T-helper 17 cell (primary cell): ENCODE measurements at regions not wholly inside any gene's neighbourhood (a gene's known extent, or its start where the extent isn't known, plus 50 kb on each side); places are given as distances from the start of the nearest gene placed in this dataset.

Source experiments
- ATAC-seq: fragments of 150-1000 bp; cut with Tn5 transposase; 2 replicates; pipeline ENCODE4 v1.10.0; 2021; ENCODE audit warnings: mild to moderate bottlenecking, moderate library complexity
- DNase-seq, 3 donors: peaks; one replicate each; pipeline versions ENCODE4 v3.0.0 to v3.0.0-alpha.2; 2020 to 2021
- H3K9me3 ChIP-seq: one replicate; pipeline ENCODE4 v1.7.0; 2013; ENCODE audit warnings: low read length, mild to moderate bottlenecking; ENCODE audit not compliant: control insufficient read depth, poor library complexity, severe bottlenecking
- H3K27ac Mint-ChIP-seq: one replicate; pipeline ENCODE4 v1.8.0; 2022; ENCODE audit warnings: mild to moderate bottlenecking, moderate library complexity, mixed read lengths
- H3K27me3 Mint-ChIP-seq: one replicate; pipeline ENCODE4 v1.8.0; 2022; ENCODE audit warnings: mixed read lengths
- H3K36me3 Mint-ChIP-seq: one replicate; pipeline ENCODE4 v1.8.0; 2022; ENCODE audit warnings: low read depth, mixed read lengths
- H3K4me1 Mint-ChIP-seq: one replicate; pipeline ENCODE4 v1.8.0; 2022; ENCODE audit warnings: mild to moderate bottlenecking, mixed read lengths
- H3K4me3 Mint-ChIP-seq: one replicate; pipeline ENCODE4 v1.8.0; 2022; ENCODE audit warnings: mild to moderate bottlenecking, moderate library complexity, mixed read lengths

DNA sequence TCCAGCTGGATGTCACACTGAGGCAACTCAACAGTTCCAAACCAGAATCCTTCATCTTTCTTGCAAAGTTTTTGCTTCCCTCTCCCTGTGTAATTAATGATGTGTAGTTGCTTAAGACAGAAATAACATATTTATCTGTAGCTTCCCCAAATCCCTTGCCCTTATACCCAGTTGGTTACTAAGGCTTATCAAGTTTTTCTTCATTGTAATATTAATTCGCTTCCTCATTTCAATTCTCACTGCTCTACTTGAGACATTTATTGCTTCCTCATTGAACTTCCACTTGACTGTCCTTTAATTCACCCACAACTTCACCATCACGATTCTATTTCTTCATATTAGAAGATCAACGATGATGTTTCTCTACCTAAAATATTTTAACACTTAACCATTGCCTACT lies 386.6 kb upstream of the CPEB2 start:
- Mint-ChIP-seq H3K4me1 (no peaks in the 10 kb centered on the region), H3K27ac (no peak overlapping the region), H3K27me3 (no peaks in the 10 kb centered on the region), H3K36me3 (no peaks in the 10 kb centered on the region), H3K4me3 (no peak overlapping the region)
- H3K9me3 ChIP-seq, result no peaks in the 10 kb centered on the region
- ATAC-seq (no peak), DNase-seq (no peak)

DNA sequence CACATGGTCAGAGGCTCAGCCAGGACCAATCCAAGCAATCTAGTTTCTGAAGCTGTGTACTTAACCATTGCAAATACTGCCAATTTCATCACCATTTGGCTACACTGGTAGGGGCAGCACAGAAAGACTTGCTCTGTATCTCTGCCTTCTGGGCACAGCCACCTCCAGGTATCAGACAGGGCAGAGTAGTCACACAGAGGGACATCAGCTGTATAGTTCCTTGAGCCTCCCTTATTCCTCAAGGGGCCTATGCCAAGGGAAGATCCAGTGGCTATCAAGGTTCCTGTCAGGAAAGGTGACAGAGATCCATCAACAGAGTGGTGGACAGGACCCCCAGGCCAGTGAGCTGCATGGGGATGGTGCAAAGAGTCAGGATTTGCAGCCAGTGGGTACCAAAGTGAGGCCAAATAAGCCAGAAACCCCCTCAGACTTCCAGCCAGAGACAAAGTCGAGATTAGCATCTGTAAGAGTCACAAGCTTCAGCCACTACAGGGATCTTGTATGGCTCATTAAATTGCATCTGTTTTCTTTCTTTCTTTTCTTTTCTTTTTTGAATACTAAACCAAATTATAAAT lies 381.6 kb upstream of the CPEB2 start:
- no peaks in the 10 kb centered on the region for H3K9me3 ChIP-seq
- Mint-ChIP-seq H3K4me3 (no peak overlapping the region), H3K4me1 (no peaks in the 10 kb centered on the region), H3K36me3 (no peaks in the 10 kb centered on the region), H3K27me3 (no peaks in the 10 kb centered on the region), H3K27ac (no peak overlapping the region)
- ATAC-seq (no peak), DNase-seq (no peak)

DNA sequence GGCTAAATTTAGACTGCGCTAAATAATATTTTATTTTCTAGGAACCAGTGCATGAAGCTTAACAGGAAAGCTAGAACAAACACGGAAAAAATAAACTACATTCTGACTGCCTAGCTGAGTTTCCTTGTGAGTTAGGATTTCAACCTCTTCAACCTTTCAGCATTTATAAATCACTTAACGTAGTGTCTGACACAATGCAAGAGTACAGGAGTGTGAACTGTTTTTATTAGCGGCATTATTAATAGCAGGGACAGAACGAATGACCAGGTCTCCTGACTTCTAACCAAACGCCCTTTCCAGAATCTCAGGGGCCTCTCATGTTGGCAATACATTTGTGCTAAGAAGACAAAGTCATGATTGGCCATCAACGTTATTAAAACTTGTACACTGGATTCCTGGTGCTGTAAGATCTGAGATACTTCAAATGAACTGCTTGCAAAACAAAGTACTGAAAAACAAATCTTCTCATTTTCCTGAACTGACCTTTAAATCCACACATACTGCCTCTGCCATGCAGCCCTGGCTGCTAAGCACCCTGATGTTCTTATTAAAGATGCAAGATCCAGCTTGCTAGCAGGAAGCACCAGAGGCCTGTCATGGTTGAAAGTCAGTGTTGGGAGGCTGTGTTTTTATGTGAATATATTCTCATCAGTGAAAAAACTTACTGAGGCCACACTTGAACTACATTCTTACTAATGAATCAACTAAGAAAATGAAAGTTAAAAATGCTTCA lies 380.4 kb upstream of the CPEB2 start:
- Mint-ChIP-seq H3K4me1 (no peaks in the 10 kb centered on the region), H3K27me3 (no peaks in the 10 kb centered on the region), H3K36me3 (no peaks in the 10 kb centered on the region), H3K4me3 (no peak overlapping the region), H3K27ac (no peak overlapping the region)
- DNase-seq (no peak), ATAC-seq (no peak)
- no peaks in the 10 kb centered on the region for H3K9me3 ChIP-seq

DNA sequence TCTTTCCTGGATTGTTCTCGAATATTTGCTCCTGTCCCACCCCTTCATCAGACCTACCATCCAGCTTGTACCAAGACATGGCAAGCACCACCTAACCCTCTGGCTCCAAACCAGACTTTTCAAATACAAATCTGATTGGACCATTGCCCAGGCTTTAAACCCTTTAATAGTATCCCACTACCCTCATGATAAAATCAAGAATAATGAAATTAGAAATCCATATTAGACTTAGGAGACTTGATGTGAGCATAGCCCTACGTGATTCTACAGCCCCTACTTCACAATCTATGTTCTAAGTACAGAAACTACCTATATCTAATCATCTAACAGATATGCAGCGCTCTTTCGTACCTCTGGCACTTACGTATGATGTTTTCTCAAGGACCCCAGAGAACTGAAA lies 375.2 kb upstream of the CPEB2 start:
- no peaks in the 10 kb centered on the region for H3K4me1 Mint-ChIP-seq
- no peaks in the 10 kb centered on the region for H3K27me3 Mint-ChIP-seq
- H3K4me3 Mint-ChIP-seq, result no peak overlapping the region
- H3K9me3 ChIP-seq, result no peaks in the 10 kb centered on the region
- H3K36me3 Mint-ChIP-seq, result no peaks in the 10 kb centered on the region
- ATAC-seq (no peak), DNase-seq (no peak)
- H3K27ac Mint-ChIP-seq, result no peak overlapping the region

DNA sequence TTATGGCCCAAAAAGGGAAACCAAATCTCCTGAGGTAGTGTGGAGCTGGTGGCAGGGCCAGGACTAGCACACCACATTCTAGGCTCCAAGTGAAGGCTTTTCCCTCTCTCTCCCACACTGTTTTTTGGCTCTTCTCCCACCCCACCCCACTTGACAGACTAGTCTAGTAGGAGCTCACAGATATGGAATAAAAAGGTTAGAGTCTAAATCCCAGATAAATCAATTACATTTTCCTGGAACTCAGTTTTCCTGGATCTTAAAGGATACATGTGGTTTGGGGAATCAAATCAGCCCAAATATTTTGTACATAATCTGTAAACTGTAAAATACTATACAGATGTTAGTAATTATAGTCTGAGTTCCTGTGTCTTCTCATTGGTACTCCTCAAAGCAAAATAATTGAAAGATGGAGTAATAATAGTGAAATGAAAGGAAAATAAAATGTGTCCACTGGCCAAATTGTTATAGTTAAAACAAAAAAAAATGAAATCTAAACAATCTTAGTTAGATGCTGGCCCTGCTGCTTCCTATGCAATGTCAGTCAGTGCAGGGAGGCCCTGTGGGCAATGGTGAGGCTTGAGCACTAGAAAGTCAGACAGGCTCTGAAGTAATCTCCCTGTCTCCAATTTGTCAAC lies 370.4 kb upstream of the CPEB2 start:
- Mint-ChIP-seq H3K27ac (no peak overlapping the region), H3K4me3 (no peak overlapping the region), H3K36me3 (no peaks in the 10 kb centered on the region), H3K4me1 (no peaks in the 10 kb centered on the region), H3K27me3 (no peaks in the 10 kb centered on the region)
- H3K9me3 ChIP-seq, result no peaks in the 10 kb centered on the region
- no peak for DNase-seq
- no peak for ATAC-seq

DNA sequence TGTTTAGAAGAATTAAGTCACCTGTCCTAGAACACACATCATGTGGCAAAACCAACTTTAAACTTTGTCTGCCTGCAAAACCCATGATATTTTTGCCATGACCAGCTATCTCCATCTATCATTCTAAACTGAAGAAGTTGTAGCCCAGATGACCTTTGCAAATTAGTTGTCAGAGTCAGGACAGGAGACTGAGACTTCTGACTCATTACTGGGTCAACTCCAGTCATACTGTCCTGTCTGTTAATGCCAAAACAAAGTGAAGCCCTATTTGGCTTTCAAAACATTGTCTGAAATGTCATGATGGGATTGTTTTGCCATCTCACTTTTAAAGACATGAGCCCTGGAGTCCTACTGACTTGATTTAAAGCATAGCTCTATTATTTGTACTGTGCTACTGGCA lies 365.7 kb upstream of the CPEB2 start:
- DNase-seq (no peak), ATAC-seq (no peak)
- H3K4me1 Mint-ChIP-seq, result no peaks in the 10 kb centered on the region
- H3K27me3 Mint-ChIP-seq, result peaks cover 4% of the 10 kb centered on the region
- no peaks in the 10 kb centered on the region for H3K9me3 ChIP-seq
- H3K4me3 Mint-ChIP-seq, result no peak overlapping the region
- H3K36me3 Mint-ChIP-seq, result no peaks in the 10 kb centered on the region
- no peak overlapping the region for H3K27ac Mint-ChIP-seq

DNA sequence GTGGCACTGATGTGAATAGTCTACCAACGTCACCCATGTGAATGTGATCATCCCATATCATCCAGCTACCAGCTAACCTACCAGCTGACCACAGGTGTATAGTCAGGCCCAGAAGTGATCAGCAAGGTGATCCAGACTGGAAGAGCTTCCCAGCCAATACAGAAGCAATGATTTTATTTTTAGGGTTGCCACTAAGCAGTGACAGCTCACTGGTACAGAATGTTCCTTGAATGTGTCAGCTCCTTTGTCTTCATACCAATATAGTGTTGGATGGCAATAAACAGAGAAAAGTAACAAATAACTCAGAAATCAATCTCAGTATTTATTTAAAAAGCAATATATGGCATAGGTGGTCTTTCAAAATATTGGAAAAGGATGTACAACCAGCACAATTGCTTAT lies 361.8 kb upstream of the CPEB2 start:
- Mint-ChIP-seq H3K36me3 (no peaks in the 10 kb centered on the region), H3K27me3 (peaks cover 4% of the 10 kb centered on the region), H3K4me3 (no peak overlapping the region), H3K4me1 (no peaks in the 10 kb centered on the region), H3K27ac (no peak overlapping the region)
- DNase-seq, result no peak
- no peaks in the 10 kb centered on the region for H3K9me3 ChIP-seq
- ATAC-seq, result no peak

DNA sequence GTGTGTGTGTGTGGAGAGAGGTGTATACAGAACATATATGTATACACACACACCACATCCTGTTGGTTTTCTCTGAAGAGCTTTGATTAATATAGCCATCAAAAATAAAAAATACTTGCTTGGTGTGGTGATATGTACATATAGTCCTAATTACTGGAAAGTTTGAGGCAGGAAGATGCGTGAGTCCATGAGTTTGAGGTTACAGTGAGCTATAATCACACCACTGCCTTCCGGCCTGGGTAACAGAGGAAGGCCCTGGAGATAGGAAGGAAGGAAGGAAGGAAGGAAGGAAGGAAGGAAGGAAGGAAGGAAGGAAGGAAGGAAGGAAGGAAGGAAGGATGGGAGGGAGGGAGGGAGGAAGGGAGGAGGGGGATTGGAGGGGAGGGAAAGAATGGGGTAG lies 360.4 kb upstream of the CPEB2 start:
- Mint-ChIP-seq H3K27ac (no peak overlapping the region), H3K27me3 (peaks cover 4% of the 10 kb centered on the region), H3K4me1 (no peaks in the 10 kb centered on the region), H3K4me3 (no peak overlapping the region), H3K36me3 (no peaks in the 10 kb centered on the region)
- ATAC-seq (no peak), DNase-seq (no peak)
- no peaks in the 10 kb centered on the region for H3K9me3 ChIP-seq

DNA sequence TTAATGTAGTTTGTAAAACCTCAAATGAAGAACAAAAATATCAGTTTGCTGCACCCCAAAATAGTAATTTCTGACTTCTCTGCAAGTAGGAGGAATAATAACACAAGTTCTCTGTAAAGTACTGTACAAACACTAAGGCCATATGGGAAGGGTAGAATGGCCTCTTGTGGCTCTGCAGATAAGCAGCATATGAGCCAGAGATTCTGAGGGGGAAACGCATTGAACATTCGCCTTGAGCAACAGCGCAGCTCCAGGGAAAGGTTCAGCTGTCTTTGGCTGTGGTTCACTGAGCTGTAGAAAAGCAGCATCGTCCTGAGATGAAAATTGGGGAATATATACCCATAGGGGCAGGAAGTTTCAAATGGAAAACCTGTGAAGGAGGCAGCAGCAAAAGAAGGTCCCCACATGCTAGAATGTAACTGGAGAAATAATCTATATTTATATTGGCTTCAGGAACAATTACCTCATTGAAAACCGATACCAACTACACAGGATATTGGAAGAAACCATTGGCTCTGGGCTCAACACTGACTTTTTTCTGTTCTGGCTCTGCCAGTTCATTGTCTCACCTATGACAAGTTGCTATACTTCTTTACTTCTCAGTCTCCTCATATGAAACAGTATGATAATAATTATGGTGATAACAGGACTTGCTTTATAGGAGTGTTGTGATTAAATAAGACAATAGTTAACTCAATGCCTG lies 357.6 kb upstream of the CPEB2 start:
- Mint-ChIP-seq H3K27ac (no peak overlapping the region), H3K27me3 (no peaks in the 10 kb centered on the region)

DNA sequence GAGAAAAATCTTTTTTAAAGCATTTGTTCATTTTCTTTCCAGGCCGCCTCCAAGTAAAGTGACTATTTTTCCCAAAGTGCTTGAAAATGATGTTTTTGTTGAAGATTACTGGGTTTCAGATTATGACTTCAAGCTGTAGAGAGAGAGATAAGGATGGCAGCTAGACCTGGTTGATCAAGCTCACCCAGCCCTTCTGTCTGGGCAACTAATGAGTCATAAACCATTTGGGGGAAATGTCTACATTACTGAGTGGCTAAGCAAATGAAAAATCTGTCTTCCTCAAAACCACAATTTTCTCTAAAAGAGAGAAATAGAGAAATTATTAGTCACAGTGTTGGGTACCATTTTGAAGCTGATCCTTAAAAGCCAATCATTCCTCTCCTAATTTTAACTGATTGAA lies 355.4 kb upstream of the CPEB2 start:
- no peak for ATAC-seq
- H3K9me3 ChIP-seq, result no peaks in the 10 kb centered on the region
- Mint-ChIP-seq H3K4me3 (no peak overlapping the region), H3K4me1 (no peaks in the 10 kb centered on the region), H3K27ac (no peak overlapping the region), H3K36me3 (no peaks in the 10 kb centered on the region), H3K27me3 (no peaks in the 10 kb centered on the region)
- no peak for DNase-seq

More for the DNA sequence above, 357.6 kb upstream of the CPEB2 start:
- no peaks in the 10 kb centered on the region for H3K36me3 Mint-ChIP-seq
- H3K4me3 Mint-ChIP-seq, result no peak overlapping the region
- ATAC-seq (no peak), DNase-seq (no peak)
- no peaks in the 10 kb centered on the region for H3K4me1 Mint-ChIP-seq
- H3K9me3 ChIP-seq, result no peaks in the 10 kb centered on the region

DNA sequence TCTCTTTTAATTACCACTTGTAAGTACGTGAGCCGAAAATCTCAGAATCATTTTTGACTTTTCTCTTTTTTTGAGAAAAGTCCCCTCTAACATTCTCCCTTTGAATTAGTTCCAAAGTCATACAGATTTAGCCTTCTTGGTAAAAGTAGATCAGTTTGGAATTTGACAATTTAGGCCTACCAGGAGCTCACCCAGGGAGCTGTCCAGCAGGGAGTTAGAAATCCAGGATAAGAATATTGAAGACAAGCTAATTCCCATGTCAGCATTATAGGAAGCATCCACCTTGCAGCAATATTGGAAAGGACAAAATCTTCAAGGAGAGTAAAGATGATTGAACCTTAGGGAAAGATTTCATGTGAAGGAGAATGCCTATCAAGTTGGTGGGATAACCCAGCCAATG lies 352.2 kb upstream of the CPEB2 start:
- DNase-seq (no peak), ATAC-seq (no peak)
- Mint-ChIP-seq H3K4me3 (no peak overlapping the region), H3K27ac (no peak overlapping the region), H3K27me3 (no peaks in the 10 kb centered on the region), H3K4me1 (no peaks in the 10 kb centered on the region), H3K36me3 (no peaks in the 10 kb centered on the region)
- H3K9me3 ChIP-seq, result no peaks in the 10 kb centered on the region

DNA sequence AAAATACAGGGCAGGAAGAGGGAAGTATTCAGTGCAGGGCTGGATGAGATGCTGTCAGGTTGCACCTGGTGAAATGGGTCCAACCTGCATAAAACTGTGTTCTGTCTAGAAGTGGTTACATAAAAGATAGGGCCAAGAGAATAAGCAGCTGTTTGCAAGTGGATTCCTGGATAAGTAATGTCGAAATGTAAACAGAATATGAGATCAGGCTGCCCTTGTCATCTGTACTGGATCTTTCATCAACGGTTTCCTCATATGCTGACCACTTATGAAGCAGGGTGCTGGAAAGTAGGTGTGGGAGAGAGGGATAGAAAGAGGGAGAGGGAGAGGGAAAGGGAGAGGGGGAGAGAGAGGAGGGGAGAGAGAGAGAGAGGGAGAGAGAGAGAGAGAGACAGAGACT lies 349.8 kb upstream of the CPEB2 start:
- no peak overlapping the region for H3K4me3 Mint-ChIP-seq
- no peaks in the 10 kb centered on the region for H3K27me3 Mint-ChIP-seq
- no peak overlapping the region for H3K27ac Mint-ChIP-seq
- DNase-seq (no peak), ATAC-seq (no peak)
- no peaks in the 10 kb centered on the region for H3K9me3 ChIP-seq
- H3K36me3 Mint-ChIP-seq, result no peaks in the 10 kb centered on the region
- no peaks in the 10 kb centered on the region for H3K4me1 Mint-ChIP-seq

DNA sequence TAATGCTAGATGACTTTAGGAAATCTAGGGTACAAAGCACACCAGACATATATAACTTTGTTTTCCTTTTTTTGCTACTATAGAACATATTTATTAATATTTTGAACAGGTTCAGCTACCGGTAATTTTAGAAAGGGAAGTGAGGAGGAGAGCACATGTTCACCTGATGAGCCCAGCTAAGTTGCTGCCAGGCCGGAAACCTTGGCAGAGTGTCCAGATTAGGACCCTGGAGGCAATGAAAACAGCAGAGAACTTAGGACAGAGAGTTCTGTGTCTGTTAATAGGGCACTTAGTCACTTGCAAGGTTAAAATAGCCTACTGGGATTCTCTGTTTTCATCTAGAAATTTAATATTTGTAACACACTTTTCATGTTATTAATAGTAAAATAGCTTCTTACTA lies 348.9 kb upstream of the CPEB2 start:
- no peaks in the 10 kb centered on the region for H3K9me3 ChIP-seq
- H3K4me1 Mint-ChIP-seq, result no peaks in the 10 kb centered on the region
- H3K27ac Mint-ChIP-seq, result no peak overlapping the region
- no peak overlapping the region for H3K4me3 Mint-ChIP-seq
- H3K36me3 Mint-ChIP-seq, result no peaks in the 10 kb centered on the region
- no peak for DNase-seq
- no peak for ATAC-seq
- H3K27me3 Mint-ChIP-seq, result no peaks in the 10 kb centered on the region
